ENCODE measurements at regions not wholly inside any gene's neighbourhood (a gene's known extent, or its start where the extent isn't known, plus 50 kb on each side); places are given as distances from the start of the nearest gene placed in this dataset.

- no peak overlapping the region for H3K4me3 ChIP-seq (ENCODE audit: low read length)
- TF ChIP-seq, protein P1, sequence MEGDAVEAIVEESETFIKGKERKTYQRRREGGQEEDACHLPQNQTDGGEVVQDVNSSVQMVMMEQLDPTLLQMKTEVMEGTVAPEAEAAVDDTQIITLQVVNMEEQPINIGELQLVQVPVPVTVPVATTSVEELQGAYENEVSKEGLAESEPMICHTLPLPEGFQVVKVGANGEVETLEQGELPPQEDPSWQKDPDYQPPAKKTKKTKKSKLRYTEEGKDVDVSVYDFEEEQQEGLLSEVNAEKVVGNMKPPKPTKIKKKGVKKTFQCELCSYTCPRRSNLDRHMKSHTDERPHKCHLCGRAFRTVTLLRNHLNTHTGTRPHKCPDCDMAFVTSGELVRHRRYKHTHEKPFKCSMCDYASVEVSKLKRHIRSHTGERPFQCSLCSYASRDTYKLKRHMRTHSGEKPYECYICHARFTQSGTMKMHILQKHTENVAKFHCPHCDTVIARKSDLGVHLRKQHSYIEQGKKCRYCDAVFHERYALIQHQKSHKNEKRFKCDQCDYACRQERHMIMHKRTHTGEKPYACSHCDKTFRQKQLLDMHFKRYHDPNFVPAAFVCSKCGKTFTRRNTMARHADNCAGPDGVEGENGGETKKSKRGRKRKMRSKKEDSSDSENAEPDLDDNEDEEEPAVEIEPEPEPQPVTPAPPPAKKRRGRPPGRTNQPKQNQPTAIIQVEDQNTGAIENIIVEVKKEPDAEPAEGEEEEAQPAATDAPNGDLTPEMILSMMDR (conservative IDR thresholded peaks at IDR 0.05; ENCODE audit: low read length) = no peak
- DNase-seq (ENCODE audit: low read depth) = no peak
Observed at GRCh38 chr9:115386963-115387770, 269.2 kb upstream of the TNC start.

DNA sequence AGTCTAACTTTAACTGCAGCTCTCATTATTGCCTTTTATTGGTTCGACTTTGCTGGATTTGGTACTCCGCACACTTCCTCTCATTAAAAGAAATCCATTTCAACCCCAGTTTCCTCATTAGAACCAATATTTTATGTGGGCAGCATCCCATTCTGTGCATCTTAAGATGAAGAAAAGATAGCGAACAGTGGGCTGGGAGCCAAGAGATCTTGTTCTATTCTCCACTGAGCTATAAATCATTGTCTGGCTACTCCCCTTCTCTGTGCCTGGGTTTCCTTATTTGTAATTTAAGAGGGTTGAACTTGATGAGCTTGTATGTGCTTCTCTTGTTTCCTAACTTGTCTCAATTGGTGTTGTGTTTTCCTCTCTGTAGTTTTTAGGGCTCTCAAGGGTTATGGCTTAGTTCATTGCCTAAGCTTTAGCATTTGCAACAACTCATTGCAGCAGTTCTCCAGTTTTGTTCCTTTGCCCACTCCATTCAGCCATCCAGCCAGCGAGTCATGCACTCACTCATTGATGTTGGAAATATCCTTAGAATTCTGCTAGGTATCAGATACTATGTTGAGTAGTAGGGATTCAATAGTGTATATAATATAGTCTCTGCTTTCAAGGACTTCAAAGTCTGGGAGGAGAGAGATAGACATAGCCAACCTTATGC lies 273.3 kb upstream of the TNC start:
- peak; percentile 40 for DNase-seq (ENCODE audit: low read depth)
- TF ChIP-seq, protein P1 (conservative IDR thresholded peaks at IDR 0.05; ENCODE audit: low read length) = no peak
- no peak overlapping the region for H3K4me3 ChIP-seq (ENCODE audit: low read length)

DNA sequence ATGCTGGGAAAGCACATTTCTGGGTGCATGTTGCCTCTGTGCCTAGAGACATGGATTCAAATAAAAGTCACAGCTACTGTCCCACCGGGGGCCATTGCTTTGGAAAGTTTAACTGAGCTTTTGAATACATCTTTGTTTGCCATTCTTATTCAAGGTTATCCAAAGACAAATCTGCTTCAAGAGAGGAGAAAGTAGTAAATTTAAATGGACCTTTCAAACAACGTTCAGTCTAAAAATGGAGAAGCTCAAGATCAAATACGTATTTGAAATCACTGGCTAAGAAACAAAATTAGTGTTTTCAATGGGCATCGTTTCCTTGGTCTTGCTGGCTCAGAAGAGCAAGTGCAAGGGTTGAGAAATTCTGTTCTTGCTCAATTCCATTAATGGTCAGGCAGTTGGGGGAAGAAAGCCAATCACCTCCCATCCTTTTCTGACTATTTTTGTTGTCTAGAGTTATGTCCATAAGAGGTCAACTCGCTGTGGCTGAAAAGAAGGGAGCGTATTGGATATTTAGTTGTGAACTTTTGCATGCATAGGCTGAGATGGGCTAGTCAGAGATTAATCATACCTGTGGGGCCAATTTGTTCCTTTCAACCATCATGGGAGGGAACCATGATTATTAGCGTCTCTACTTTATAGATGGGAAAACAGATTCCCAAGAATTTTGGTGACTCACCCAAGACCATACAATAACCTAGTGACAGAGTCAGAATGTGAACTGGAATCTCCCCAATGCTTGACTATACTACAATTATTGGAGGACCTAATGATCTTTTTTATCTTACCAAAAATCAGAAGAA lies 276.2 kb upstream of the TNC start:
- H3K4me3 ChIP-seq (ENCODE audit: low read length) = no peak overlapping the region
- TF ChIP-seq, protein P1 (conservative IDR thresholded peaks at IDR 0.05; ENCODE audit: low read length) = no peak
- DNase-seq (ENCODE audit: low read depth) = peak; percentile 46

DNA sequence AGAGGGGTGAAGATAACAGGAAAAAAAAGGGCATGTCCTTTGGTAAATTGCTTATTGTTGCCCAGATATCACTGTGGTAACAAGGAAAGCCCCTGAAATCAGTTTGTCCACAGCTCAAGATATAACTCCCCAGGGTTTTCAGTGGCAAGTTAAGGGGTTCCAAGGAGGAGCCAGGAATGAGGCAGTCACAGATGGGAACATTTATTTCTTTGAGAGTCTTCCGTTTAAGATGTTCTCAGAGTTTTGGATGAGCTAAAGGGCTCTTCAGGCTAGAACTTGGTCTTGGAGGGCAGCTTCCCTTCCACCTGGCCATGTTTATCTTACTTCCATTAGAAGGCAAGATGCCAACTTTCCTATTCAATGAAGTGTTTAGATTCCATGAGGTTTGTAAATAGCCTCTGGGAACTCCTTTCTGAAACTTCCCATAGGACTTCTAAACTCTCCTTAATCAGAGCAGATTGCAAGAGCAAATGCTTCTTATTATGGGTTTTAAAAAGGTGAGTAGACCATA lies 277.6 kb upstream of the TNC start:
- DNase-seq (ENCODE audit: low read depth) = peak; percentile 39
- TF ChIP-seq, protein P1 (conservative IDR thresholded peaks at IDR 0.05; ENCODE audit: low read length) = no peak
- no peak overlapping the region for H3K4me3 ChIP-seq (ENCODE audit: low read length)

DNA sequence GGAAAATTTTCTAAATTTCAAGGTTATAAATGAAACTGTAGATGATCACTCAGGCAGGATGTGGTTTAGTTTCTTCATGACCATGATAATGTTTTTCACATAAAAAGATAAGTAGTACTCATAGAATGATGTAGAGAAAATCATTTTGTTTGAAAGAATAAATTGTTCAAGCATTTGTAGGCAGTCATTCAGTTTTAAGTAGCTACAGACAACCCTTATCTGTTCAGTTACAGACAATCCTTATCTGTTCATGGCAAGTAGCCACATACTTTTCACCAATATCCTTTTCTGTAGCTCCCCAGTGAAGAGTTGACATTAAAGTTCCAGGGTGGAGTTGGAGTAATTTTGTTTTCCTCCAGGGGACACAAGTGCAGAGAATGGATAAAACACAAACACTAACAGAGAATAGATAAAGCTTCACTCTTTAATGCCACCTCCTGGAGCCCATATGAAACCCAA lies 278.1 kb upstream of the TNC start:
- TF ChIP-seq, protein P1 (conservative IDR thresholded peaks at IDR 0.05; ENCODE audit: low read length) = no peak
- DNase-seq (ENCODE audit: low read depth) = no peak
- no peak overlapping the region for H3K4me3 ChIP-seq (ENCODE audit: low read length)

- H3K4me3 ChIP-seq (ENCODE audit: low read length) = no peak overlapping the region
- TF ChIP-seq, protein P1 (conservative IDR thresholded peaks at IDR 0.05; ENCODE audit: low read length) = no peak
- no peak for DNase-seq (ENCODE audit: low read depth)
Observed at GRCh38 chr9:115397591-115398312, 279.8 kb upstream of the TNC start.

Measured in AG10803 (cell line).